ENCODE measurements at regions not wholly inside any gene's neighbourhood (a gene's known extent, or its start where the extent isn't known, plus 50 kb on each side); places are given as distances from the start of the nearest gene placed in this dataset.

DNA sequence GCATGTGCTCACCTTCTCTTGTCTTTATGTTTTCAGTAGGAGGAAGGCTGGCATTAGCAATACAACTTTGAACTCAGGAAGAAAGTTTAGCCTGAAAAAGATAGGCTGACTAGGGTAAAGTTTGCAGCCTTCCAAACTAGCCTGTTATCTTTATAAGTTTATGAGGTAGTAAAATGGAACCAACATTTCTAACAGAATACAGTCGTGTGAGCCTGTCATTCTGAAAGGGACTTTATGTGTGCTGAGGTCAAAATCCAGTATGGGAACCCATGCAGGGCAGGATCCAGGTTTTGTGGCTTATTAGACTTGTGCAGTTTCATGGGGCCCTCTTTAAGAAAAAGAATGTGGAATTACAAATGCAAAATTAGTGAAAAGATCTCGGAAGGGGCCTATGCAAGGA lies 201.0 kb upstream of the PRPS1L1 start:
- Mint-ChIP-seq H3K36me3 (ENCODE audit: low read depth) (no peaks in the 10 kb centered on the region), H3K27ac (no peak overlapping the region), H3K27me3 (ENCODE audit: low read depth) (no peaks in the 10 kb centered on the region), H3K4me3 (no peak overlapping the region), H3K4me1 (ENCODE audit: low read depth) (no peaks in the 10 kb centered on the region), H3K9me3 (no peaks in the 10 kb centered on the region)

DNA sequence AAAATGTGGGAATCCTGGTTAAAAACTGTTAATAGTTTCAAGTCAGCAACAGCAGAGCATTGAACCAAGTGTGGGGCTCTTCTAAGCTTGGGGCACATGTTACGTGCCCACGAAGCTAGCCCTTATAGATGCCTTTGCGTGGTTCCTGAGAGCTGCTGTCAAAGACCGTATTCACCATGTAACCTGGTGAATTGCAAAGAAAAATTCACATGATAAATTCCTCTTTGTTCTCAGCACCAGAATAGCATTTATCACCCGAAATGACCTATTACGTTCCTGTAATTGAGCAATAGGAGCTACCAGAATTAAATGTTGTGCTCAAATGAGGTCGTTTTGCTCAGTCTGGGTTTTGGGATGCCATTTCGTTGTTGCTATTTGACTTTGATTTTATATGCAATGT lies 202.6 kb upstream of the PRPS1L1 start:
- Mint-ChIP-seq H3K36me3 (ENCODE audit: low read depth) (no peaks in the 10 kb centered on the region), H3K9me3 (no peaks in the 10 kb centered on the region), H3K27ac (no peak overlapping the region), H3K4me3 (no peak overlapping the region), H3K4me1 (ENCODE audit: low read depth) (no peaks in the 10 kb centered on the region), H3K27me3 (ENCODE audit: low read depth) (no peaks in the 10 kb centered on the region)

- Mint-ChIP-seq H3K27me3 (ENCODE audit: low read depth) (no peaks in the 10 kb centered on the region), H3K4me3 (no peak overlapping the region), H3K27ac (no peak overlapping the region), H3K9me3 (no peaks in the 10 kb centered on the region), H3K36me3 (ENCODE audit: low read depth) (no peaks in the 10 kb centered on the region), H3K4me1 (ENCODE audit: low read depth) (no peaks in the 10 kb centered on the region)
Measured at GRCh38 chr7:18231854-18232253, 204.2 kb upstream of the PRPS1L1 start.

- Mint-ChIP-seq H3K27me3 (ENCODE audit: low read depth) (no peaks in the 10 kb centered on the region), H3K27ac (no peak overlapping the region), H3K36me3 (ENCODE audit: low read depth) (no peaks in the 10 kb centered on the region), H3K4me1 (ENCODE audit: low read depth) (no peaks in the 10 kb centered on the region), H3K4me3 (no peak overlapping the region), H3K9me3 (no peaks in the 10 kb centered on the region)
Measured at GRCh38 chr7:18234519-18234918, 206.9 kb upstream of the PRPS1L1 start.

DNA sequence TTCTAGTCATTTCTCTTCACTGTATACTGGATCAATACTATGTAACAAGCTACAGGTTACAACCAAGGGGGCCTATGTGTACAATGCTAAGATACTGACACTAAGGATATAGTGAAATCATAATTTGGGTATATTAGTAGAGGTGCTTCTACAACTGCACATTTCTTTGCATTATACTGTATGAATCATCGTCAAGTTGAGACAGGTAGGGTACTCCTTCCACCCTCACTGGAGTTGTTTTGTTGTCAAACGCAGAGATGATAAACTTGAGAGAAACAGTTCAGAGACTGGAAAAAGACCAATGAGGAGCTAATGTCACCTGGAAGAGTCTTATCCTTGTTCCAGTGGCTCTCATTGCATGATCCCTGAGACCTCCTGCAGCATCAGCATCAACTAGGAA lies 208.2 kb upstream of the PRPS1L1 start:
- no peaks in the 10 kb centered on the region for H3K9me3 Mint-ChIP-seq
- no peaks in the 10 kb centered on the region for H3K4me1 Mint-ChIP-seq (ENCODE audit: low read depth)
- H3K27me3 Mint-ChIP-seq (ENCODE audit: low read depth), result no peaks in the 10 kb centered on the region
- no peaks in the 10 kb centered on the region for H3K36me3 Mint-ChIP-seq (ENCODE audit: low read depth)
- H3K27ac Mint-ChIP-seq, result no peak overlapping the region
- no peak overlapping the region for H3K4me3 Mint-ChIP-seq

DNA sequence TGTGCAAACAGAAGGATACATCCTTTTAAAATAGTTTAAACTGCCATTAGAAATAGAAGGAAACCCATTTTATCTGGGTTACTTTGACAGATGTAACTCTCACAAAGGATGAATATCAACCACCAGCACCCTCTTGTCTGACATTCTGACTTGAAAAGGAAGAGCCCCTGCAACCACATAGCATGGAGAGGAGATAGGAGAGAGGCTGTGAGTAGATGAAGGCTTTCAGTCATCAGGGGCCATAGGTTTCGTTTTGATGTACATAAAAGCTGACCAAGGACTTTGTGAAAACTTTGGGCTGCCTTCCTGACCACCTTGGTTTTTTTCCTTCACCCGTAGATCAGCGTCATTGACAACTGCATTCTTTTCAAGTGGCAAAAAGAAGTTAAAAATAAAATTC lies 211.6 kb upstream of the PRPS1L1 start:
- Mint-ChIP-seq H3K9me3 (no peaks in the 10 kb centered on the region), H3K36me3 (ENCODE audit: low read depth) (no peaks in the 10 kb centered on the region), H3K27me3 (ENCODE audit: low read depth) (no peaks in the 10 kb centered on the region), H3K4me3 (no peak overlapping the region), H3K27ac (no peak overlapping the region), H3K4me1 (ENCODE audit: low read depth) (no peaks in the 10 kb centered on the region)

- Mint-ChIP-seq H3K27me3 (ENCODE audit: low read depth) (no peaks in the 10 kb centered on the region), H3K4me3 (no peak overlapping the region), H3K36me3 (ENCODE audit: low read depth) (no peaks in the 10 kb centered on the region), H3K4me1 (ENCODE audit: low read depth) (no peaks in the 10 kb centered on the region), H3K27ac (no peak overlapping the region), H3K9me3 (no peaks in the 10 kb centered on the region)
Measured at GRCh38 chr7:18241543-18242231, 214.0 kb upstream of the PRPS1L1 start.

- Mint-ChIP-seq H3K36me3 (ENCODE audit: low read depth) (no peaks in the 10 kb centered on the region), H3K4me3 (no peak overlapping the region), H3K27ac (no peak overlapping the region), H3K4me1 (ENCODE audit: low read depth) (no peaks in the 10 kb centered on the region), H3K27me3 (ENCODE audit: low read depth) (no peaks in the 10 kb centered on the region), H3K9me3 (peaks cover 3% of the 10 kb centered on the region)
Measured at GRCh38 chr7:18243731-18244130, 216.1 kb upstream of the PRPS1L1 start.

- H3K36me3 Mint-ChIP-seq (ENCODE audit: low read depth), result no peaks in the 10 kb centered on the region
- H3K4me1 Mint-ChIP-seq (ENCODE audit: low read depth), result no peaks in the 10 kb centered on the region
- no peaks in the 10 kb centered on the region for H3K27me3 Mint-ChIP-seq (ENCODE audit: low read depth)
- no peak overlapping the region for H3K27ac Mint-ChIP-seq
- H3K4me3 Mint-ChIP-seq, result no peak overlapping the region
- H3K9me3 Mint-ChIP-seq, result peaks cover 26% of the 10 kb centered on the region
Measured at GRCh38 chr7:18250133-18250532, 222.5 kb upstream of the PRPS1L1 start.

DNA sequence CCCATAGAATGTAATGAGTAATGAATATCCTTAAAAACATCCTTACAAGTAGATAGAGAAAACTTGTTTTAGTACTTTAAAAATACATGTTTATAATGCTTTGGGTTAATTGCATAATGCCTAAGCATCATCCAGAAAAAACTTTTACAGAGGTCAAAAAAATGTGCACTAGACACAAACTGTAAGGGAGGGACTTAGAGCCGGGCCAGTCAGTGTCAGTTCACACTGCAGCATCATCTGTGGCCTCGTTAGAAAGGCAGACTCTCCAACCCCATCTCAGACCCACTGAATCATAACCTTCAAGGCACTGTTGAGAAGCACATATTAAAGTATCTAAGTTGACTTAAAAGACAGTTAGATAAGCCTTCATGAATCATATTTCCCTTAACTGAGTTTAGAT lies 230.1 kb upstream of the PRPS1L1 start:
- H3K9me3 Mint-ChIP-seq, result peaks cover 18% of the 10 kb centered on the region

GRCh38 chr7:18262058-18262457 lies 233.5 kb upstream of the HDAC9 start:
- H3K4me3 Mint-ChIP-seq, result no peak overlapping the region
- no peaks in the 10 kb centered on the region for H3K4me1 Mint-ChIP-seq (ENCODE audit: low read depth)

More for the DNA sequence above, 230.1 kb upstream of the PRPS1L1 start:
- no peaks in the 10 kb centered on the region for H3K27me3 Mint-ChIP-seq (ENCODE audit: low read depth)
- H3K4me1 Mint-ChIP-seq (ENCODE audit: low read depth), result no peaks in the 10 kb centered on the region
- H3K27ac Mint-ChIP-seq, result no peak overlapping the region
- no peaks in the 10 kb centered on the region for H3K36me3 Mint-ChIP-seq (ENCODE audit: low read depth)
- no peak overlapping the region for H3K4me3 Mint-ChIP-seq

DNA sequence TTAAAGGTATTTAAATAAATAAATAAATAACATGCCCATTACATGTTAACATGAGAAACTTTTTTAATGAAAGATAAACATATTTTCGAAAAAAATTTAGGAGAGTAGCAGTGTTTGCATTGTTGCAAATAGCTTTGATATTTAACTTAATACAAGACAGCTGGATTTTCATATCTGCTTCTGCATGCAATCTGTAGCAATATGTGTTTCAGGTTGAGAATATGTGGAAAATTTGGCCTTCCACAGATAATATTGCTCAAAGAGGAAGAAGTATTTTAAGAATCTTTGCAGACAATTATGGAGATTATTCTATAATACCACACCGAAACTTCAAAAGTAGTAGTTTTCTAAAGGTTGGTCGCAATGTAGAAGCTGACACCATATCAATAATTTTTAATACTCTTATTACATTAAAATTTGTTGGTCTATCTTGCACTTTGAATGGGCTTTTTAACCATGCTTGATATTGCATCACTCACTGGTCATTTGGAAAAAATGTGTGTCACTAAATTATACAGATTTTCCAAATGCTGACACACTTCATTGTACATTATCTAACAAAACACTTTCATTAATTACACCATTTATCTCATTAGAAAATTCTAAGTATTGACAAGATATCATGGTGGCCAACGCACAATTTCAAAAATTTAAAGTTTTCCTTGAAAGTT lies 229.8 kb upstream of the HDAC9 start:
- Mint-ChIP-seq H3K4me1 (ENCODE audit: low read depth) (no peaks in the 10 kb centered on the region), H3K36me3 (ENCODE audit: low read depth) (no peaks in the 10 kb centered on the region), H3K9me3 (peaks cover 8% of the 10 kb centered on the region), H3K27me3 (ENCODE audit: low read depth) (no peaks in the 10 kb centered on the region), H3K4me3 (no peak overlapping the region), H3K27ac (no peak overlapping the region)

More at GRCh38 chr7:18262058-18262457, 233.5 kb upstream of the HDAC9 start:
- H3K27ac Mint-ChIP-seq, result no peak overlapping the region
- H3K36me3 Mint-ChIP-seq (ENCODE audit: low read depth), result no peaks in the 10 kb centered on the region
- H3K9me3 Mint-ChIP-seq, result peaks cover 8% of the 10 kb centered on the region
- H3K27me3 Mint-ChIP-seq (ENCODE audit: low read depth), result no peaks in the 10 kb centered on the region

DNA sequence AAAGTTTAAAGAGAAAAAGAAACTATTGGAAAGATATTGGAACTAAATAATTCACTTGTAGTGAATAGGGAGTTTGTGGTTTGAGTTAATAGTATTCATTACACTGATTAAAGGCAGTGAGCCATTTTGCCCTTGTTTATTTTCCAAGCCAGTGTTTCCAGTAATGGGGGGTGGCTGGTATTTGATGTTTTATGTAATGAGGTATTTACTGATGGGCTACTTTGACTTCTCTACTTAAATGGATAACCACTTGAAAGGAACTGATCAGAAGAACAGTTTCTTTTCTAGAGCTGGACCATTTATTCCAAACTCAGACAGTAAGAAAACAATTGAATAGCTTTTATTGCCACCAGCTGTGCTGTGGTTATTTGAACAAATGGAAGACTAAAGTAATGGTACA lies 227.0 kb upstream of the HDAC9 start:
- Mint-ChIP-seq H3K9me3 (no peaks in the 10 kb centered on the region), H3K27ac (no peak overlapping the region), H3K36me3 (ENCODE audit: low read depth) (no peaks in the 10 kb centered on the region), H3K4me3 (no peak overlapping the region), H3K4me1 (ENCODE audit: low read depth) (no peaks in the 10 kb centered on the region), H3K27me3 (ENCODE audit: low read depth) (no peaks in the 10 kb centered on the region)

GRCh38 chr7:18276380-18276779 lies 219.2 kb upstream of the HDAC9 start:
- Mint-ChIP-seq H3K4me3 (no peak overlapping the region), H3K36me3 (ENCODE audit: low read depth) (no peaks in the 10 kb centered on the region), H3K9me3 (no peaks in the 10 kb centered on the region), H3K27ac (no peak overlapping the region), H3K27me3 (ENCODE audit: low read depth) (no peaks in the 10 kb centered on the region), H3K4me1 (ENCODE audit: low read depth) (no peaks in the 10 kb centered on the region)

- H3K4me3 Mint-ChIP-seq, result no peak overlapping the region
- H3K4me1 Mint-ChIP-seq (ENCODE audit: low read depth), result no peaks in the 10 kb centered on the region
- H3K27ac Mint-ChIP-seq, result no peak overlapping the region
- H3K27me3 Mint-ChIP-seq (ENCODE audit: low read depth), result no peaks in the 10 kb centered on the region
- no peaks in the 10 kb centered on the region for H3K9me3 Mint-ChIP-seq
- no peaks in the 10 kb centered on the region for H3K36me3 Mint-ChIP-seq (ENCODE audit: low read depth)
Measured at GRCh38 chr7:18278316-18278715, 217.2 kb upstream of the HDAC9 start.
